GM18909 (cell line): ENCODE measurements at regions not wholly inside any gene's neighbourhood (a gene's known extent, or its start where the extent isn't known, plus 50 kb on each side); places are given as distances from the start of the nearest gene placed in this dataset.
"Not testable (repeated sequence)": the region's sequence is repeated elsewhere in the genome, so short reads cannot be mapped to it uniquely, and the experiment has no call there.

ENCODE experiments used
- ATAC-seq: cut with Tn5 transposase; IDR thresholded peaks from one replicate; pipeline ENCODE4 v1.9.1; 2021; ENCODE audit warnings: mild to moderate bottlenecking; ENCODE audit not compliant: unreplicated experiment, poor library complexity

DNA sequence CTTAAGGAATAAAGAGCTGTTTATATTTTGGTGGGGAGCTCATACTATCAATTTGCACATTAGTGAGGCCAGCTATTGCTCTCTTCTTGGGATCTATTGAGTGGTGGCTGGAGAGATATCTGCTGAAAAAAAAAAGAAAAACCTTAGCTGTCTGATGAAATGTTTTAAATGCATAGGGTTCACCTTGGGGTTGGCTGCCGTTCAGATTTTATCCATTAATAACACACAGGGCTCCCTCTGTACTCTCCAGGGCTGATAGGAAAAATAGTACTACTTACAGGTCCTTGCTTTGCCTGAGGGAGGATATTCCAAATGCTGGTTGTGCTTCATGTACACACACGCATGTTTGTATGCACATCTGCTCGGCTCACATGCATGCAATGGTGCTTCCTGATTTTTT, 803.7 kb downstream of the MCTP2 start:
- no peak for ATAC-seq

DNA sequence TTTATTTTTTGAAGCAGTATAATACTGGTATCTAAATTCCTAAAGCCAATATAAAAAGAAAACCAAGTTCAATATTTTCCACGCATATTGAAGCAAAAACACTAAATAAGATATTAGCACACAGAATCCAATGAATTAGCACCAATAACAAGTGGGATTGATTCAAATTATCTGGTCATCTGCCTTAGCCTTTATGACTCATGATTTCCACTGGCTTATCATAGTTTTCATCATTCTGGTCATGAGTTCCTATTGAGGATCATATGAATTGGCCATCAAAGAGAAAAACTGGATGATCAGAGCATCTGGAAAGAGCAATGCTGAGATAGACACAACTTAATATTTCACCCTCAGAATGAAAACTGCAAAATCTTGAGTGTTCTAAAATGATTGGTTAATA, 809.9 kb downstream of the MCTP2 start:
- ATAC-seq = no peak

DNA sequence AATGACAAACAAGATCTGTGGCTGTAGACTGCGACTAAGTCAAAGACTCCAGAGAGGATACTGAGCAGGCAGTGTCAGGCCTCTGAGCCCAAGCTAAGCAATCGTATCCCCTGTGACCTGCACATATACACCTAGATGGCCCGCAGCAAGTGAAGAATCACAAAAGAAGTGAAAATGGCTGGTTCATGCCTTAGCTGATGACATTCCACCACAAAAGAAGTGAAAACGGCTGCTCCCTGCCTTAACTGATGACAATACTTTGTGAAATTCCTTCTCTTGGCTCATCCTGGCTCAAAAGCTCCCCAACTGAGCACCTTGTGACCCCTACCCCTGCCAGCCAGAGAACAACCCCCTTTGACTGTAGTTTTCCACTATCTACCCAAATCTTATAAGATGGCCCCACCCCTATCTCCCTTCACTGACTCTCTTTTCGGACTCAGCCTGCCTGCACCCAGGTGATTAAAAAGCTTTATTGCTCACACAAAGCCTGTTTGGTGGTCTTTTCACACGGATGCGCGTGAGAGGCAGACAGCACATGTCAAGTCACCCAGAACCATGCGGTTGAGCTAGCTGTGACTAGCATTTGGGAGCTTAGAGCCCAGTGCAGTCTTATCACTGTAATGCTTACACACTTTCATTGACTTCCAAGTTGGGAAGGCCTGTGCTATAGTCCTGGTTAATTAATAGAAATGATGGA, 812.0 kb downstream of the MCTP2 start:
- not testable (repeated sequence) for ATAC-seq

DNA sequence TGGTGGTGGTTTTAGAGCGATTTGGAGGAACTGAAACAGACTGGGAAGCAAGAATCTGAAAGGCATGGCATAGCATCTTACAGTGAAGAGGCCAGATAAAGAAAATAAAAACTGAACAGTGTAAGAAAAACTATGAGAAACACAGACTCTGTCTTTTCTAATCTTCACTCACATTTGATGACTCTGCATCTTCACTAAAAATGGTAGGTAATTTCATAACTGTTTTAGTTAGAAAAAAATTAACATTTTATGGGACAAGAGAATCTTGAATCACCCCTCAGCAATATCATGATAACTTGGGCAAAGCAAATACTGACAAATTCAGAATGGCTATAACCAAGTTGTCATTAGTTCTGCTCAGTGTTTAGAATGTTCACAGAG, 812.6 kb downstream of the MCTP2 start:
- ATAC-seq = no peak

DNA sequence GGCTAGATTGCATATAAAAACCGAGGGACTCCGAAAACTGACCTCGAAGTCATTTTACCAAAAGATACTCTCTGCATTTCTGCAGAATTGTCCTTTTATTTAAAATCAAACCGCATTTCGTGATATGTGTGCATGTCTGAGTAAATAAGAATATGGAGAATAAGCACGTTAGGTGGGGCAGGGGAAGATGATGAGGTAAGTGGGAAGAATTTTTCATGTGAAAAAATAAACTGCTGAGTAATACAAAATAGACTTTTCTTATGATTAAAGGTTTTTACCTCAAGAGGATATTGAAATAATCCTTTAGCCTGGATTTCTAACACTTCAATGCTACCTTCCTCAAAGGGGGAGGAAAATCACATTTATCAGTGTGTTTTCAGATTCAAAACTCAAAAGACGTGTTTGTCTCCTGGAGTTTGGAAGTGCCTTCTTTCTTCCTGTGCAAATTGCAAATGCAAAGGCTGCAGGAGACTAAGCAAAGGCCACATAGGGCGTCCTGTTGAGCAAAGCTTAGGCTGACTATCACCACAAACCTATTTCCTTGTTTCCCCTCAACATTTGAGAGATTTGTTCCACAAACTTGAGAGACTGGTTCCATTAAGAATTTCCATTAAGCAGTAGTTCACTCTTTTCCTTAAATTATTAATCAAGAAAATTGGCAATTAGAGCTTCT, 813.5 kb downstream of the MCTP2 start:
- ATAC-seq = no peak

DNA sequence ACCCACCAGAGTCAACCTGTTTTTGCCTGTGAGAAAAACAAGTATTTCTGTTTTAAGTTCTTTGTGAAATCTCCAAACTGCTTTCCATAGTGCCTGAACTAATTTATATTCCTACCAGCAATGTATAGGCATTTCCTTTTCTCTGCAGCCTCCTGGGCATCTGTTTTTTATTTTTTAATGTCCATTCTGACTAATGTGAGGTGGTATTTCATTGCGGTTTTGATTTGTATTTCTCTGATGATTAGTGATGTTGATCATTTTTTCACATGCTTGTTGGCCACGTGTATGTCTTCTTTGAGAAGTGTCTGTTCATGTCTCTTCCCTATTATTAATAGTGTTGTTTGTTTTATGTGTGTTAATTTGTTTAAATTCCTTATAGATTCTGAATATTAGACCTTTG, 820.5 kb downstream of the MCTP2 start:
- no peak for ATAC-seq

DNA sequence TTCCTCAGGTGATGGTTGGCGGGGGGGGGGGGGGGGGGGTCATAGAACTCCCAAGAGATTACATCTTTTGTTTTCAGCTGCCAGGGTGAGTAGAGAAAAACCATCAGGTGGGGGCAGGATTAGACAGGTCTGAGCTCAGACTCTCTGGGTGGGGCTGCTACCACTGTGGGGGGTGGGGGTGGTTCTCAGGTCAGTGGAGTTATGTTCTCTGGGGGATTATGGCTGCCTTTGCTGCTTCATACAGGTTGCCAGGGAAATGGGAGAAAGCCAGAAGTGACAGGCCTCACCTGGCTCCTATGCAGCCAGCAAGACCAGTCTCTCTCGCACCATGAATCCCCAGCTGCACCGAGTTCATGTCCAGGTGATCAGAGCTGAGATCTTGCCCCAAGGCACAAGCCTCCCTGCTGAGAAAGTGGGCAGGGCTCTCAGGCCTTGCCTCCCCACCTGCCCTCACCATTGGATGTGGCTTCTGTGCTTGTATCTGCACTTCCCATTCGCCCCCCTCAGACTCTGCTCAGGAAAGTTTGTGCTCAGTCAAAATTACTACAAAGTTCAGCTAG, 828.1 kb downstream of the MCTP2 start:
- no peak for ATAC-seq

DNA sequence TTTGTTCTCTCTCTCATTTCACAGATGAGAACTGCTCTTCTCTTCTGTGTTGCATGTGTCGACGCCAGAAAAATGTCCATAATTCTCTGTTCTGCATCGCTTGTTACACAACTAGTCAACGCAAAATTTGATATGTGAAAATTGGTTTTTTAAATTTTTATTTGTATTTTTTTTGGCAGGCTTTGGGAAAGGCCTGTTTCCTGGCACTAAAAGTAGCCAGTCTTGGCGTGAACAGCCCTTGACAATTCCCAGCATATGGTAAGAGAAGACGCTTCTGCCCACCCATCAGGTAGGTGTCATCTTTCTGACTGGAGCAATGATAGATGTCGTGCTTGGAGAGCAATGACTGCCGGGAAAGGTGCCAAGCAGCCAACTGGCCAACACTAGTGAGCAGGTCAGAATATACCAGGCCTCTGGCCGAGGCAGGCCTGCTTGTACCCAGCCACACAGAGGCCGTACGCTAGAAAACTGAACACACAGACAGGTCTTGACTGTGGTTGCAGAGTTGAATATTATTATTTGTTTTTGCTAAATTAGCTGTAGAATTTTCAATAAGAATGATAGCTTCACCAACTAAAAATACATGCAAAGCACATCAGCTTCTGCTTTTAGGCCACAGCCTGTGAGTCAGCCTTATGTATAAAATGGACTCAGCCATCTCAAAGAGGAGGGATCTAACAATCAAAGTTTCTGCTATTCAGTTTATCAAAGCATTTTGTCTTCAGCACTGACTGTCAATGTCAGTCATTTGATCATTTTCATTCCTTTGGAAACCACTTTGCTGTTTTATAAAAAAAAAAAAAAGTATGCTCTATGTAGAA, 837.5 kb downstream of the MCTP2 start:
- ATAC-seq = no peak

DNA sequence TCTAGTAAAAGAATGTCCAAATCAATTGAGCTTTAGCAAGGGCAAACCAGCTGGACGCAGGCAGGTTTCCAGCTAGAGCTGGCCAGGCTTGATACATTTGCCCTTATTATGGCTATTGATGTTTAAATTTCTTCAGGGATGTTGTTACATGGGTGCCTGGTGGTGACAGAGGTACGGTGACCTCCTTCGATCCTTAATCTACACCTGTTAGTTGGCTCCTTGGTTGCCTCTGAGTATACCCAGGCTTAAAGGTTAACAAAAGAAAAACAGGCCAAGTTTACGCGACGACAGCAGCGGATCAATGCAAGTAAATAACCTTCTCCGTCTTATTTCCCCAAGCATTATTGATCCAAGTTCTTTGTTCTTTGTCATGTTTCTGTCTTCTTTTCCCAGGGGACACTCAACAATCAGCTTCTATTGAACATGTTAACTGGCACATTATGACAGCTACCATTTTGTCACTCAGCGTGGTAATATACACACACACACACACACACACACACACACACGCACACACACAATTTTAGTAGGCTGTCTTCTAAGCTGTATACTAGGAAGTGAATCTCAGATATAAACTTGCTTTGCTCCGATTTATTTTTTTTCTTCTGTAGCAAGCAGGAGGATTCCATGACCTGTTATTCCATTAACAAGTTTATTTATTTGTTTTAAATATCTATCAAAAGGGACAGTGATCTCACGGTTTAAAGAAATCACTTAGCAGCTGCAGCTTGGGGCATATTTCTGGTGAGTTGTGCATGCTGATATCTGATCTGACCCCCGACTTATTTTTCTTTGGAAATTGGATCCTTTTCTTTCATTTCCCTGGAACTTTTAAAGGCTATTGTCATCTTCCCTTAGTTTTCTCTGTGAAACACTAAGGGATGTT, 844.7 kb downstream of the MCTP2 start:
- no peak for ATAC-seq

DNA sequence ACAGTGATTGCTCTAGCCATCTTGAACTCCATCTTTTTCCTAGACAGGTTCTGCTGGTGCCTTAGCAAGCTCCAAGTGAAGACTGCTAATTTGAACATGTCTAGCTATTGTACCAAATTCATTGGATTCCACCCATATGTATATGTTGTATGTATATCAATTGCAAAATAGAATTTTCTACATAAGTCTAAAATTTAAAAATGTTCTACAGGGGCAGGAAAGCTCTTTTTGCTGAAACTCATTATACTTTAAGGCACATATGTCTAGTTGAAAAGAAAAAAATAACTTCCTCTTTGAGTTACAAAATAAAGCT, 845.3 kb downstream of the MCTP2 start:
- no peak for ATAC-seq

DNA sequence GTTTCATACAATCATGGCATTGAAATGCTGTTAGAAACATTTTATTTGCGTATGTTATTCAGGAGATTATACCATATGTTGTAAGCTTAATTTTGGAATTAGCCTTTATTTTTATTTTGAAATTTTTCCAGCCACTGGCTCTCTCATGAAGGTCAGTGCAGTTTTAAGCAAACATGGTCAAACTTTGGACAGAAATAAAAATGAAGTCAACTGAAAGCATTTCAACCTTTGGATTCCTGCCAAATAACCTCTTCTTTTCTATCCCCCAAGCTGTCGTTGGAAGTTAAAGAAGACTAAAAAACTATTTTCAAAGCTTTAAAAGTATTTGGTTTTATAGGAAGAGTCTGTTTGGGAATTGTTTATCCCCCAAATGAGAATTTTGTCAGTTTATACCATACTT, 846.6 kb downstream of the MCTP2 start:
- ATAC-seq = no peak

DNA sequence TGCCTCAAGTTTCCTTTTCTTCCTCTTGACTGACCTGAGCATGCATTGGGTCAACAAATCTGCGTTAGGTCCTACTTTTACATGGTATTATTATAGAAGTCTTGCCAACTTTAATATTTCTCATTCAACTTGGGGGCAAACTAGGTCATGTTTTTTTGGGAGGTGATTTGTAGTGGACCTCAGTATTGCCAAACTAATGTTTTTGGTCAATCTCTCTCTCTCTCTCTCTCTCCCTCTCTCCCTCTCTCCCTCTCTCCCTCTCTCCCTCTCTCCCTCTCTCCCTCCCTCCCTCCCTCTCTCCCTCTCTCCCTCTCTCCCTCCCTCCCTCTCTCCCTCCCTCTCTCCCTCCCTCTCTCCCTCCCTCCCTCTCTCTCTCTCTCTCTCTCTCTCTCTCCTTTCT, 848.9 kb downstream of the MCTP2 start:
- ATAC-seq = not testable (repeated sequence)

DNA sequence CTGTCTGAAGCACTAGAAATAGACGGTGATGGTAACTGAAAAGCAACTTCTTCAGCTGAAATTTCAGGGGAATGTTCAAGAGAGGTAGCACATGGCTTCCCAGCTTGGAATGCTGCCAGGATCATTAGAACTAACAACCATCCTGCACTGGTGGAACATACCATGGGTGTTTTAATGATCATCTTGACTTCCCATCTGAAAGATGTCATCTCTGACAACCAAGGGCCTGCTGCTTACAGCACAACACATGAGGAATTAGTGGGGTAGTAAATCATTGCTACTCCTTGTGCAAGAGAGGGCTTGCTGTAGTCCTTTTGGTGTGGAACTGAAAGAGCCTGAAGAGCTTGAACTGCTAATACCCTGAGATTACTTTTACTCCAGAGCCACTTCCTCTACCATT, 853.7 kb downstream of the MCTP2 start:
- ATAC-seq = no peak

DNA sequence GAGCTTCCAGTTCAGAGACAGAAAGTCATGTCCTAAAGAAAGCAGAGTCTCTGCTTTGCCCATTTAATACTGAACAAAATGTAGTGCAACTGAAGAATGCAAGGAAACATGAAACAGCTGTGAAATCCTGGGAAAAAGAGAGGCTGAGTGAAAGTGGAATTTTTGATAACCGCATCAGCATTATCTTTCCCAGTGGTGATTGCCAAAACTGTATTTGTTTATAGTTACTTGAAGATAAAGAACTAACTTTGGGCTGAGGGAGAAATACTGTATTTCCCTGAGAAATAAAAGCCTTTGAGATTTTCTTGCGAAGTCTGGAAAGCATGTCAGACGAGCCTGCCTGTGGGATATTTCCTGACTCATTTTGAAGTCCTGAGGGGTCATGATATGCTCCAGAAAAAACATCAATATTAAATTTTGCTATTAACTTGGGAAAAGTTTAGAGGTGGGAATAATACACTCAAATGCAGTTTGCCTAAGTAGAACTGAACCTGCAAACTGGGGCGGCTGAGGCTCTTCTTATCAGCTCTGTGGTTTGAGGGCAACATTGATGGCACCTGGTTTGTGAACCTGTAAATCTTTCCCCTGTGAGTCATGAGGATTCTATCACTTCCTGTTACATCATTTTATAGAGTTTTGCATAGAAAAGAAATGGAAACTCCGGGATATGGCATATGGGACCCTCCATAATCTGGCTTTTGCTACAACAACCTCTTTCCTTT, 855.3 kb downstream of the MCTP2 start:
- ATAC-seq = no peak

DNA sequence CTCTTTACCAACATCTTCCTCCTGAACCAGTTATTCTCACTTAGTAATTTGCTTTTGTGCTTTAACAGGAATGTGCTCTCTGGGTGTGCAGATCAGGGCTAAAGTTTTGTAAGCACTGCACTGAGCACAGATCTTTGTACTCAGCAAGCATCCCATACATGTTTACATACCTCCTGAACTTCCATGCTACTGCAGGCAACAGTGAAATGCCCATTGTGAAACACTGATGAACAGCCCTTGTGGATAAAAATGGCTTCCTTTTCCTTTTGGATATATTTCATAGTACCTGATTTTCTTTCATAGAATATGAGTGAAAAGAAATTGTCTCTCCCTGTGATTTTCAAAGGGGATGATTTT, 855.9 kb downstream of the MCTP2 start:
- ATAC-seq = no peak

DNA sequence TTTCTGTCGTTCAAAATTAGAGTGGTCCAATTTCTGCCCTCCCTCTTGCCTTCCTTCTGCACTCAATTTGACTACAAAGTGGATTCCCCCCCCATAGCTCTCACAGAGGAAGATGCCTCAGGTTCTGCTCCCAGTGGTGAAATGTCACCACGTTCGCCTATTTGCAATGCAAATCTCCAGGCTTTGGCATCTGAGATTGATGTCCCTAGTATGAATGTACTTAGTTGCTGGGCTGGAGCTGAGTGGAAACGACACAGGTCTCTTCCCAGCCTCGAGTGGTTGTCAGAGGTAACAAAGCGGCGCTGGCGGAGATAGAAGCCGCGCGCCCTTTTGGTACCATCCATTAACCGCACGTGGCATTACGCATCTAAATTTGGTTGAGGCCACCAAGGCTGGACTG, 860.1 kb downstream of the MCTP2 start:
- no peak for ATAC-seq

DNA sequence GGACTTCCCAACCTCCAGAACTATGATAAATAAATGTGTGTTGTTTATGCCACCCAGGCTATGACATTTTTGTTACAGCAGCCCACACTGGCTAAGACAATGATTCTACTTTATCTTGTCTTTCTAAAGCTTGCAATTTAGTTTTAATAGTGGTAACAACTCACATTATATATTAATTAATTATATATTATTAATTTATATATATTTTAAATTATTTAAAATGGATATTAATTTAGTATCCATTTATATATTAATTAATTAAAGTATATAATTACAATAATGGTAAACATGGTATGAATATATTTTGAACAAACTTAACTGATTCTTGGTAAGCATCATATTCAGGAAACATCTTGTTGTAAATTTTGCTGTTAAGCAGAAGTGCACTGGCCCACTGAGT, 863.9 kb downstream of the MCTP2 start:
- no peak for ATAC-seq

DNA sequence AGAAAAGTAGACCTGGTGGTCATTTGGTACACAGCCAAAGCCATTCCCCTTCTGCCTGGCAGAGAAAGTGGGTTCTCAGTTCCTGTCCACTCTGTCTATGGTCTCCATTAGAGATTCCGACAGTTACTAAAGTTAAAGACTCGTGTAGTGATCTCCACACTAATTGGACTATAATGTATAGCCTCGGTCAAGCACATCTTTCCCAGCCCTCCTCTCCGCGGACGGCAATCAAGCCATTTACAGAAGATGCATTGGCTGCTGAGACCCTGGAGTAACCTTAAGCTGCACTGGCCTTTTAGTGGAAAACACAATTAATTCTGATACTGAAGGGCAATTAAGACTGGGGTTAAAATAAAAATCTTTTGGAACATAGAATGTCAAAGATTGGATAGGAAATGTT, 865.3 kb downstream of the MCTP2 start:
- ATAC-seq = no peak

DNA sequence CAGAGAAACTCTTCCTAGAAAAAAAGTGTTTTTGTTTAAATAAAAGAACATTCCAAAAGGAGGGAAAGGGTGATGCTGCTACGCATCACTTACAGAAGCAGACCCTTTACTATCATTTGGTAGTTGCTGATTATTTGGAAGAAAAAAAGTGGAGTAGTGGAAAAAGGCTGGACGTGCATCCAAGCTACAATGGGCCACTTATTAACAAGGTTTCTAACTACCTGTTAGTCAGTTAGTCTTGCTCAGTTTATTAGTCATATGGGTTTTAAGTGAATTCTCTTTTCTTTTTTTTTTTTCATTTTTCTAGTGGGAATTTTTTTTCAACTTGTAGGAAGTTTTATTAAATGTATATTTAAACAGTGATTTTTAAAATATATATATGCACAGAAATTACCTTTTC, 866.0 kb downstream of the MCTP2 start:
- no peak for ATAC-seq

DNA sequence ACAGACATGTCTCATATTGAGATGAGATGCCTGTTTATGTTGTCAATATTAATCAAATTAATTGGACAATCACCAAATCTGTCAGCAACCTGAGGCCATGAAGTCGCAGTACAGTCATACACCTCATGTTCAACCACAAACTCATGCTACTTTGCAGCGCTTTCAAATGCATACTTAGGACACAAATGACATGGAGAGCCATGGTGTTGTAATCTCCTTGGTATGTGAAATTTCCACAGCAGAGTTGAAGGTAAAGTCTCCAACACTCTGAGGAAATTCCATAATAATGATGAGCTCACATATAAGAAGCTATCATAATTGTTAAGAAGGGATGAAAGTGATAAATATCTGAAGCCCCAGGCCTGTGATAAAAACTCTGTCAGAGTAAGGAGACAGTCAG, 873.9 kb downstream of the MCTP2 start:
- ATAC-seq = no peak
